ENCODE measurements at regions not wholly inside any gene's neighbourhood (a gene's known extent, or its start where the extent isn't known, plus 50 kb on each side); places are given as distances from the start of the nearest gene placed in this dataset.

DNA sequence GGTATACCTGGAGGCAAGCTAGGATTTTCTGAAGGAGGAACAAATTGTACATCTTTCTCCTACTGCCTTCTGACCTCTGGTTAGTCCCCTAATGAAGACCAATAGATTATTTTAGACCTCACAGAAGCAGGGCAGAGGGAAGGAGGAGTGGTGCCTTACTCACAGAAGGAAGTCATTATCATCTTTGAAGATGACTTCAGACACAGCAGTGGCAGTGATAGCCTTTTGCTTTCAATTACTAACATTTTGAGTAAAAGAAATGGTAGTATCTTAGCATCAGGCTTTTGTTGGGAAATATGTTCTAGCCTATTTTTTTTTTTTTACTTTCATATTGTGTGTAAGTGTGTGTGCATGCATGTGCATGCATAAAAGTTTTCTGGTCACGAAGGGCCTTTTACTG, 164.2 kb upstream of the PLN start:
- DNase-seq (ENCODE audit: low read depth), result no peak
- TF ChIP-seq CTCF (IDR thresholded peaks at IDR 0.05; ENCODE audit: insufficient read depth, low read depth, low read length, missing control alignments), result no peak
- H3K4me3 ChIP-seq (ENCODE audit: low read length), result no peak overlapping the region

GRCh38 chr6:118386975-118387374, 161.1 kb upstream of the PLN start:
- no peak for TF ChIP-seq CTCF (IDR thresholded peaks at IDR 0.05; ENCODE audit: insufficient read depth, low read depth, low read length, missing control alignments)
- no peak for DNase-seq (ENCODE audit: low read depth)
- H3K4me3 ChIP-seq (ENCODE audit: low read length), result no peak overlapping the region

GRCh38 chr6:118387921-118388701, 160.0 kb upstream of the PLN start:
- peak; percentile 80 for DNase-seq (ENCODE audit: low read depth)
- H3K4me3 ChIP-seq (ENCODE audit: low read length), result no peak overlapping the region
- TF ChIP-seq CTCF (IDR thresholded peaks at IDR 0.05; ENCODE audit: insufficient read depth, low read depth, low read length, missing control alignments), result no peak

DNA sequence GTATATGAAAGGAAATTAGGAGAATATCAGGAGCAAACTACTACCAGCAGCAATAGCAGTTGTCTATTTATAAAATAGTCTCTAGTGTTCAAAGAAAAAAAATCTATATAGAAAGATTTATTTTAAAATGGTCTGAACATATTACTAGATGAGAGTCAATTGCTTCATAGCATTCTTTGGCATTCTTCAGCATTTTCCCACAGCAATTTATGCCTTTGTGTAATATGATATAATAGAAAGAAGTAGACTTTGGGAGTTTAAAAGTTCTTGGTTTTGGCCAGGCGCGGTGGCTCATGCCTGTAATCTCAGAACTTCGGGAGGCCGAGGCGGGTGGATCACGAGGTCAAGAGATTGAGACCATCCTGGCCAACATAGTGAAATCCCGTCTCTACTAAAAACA, 157.0 kb upstream of the PLN start:
- no peak for DNase-seq (ENCODE audit: low read depth)
- TF ChIP-seq CTCF (IDR thresholded peaks at IDR 0.05; ENCODE audit: insufficient read depth, low read depth, low read length, missing control alignments), result no peak
- H3K4me3 ChIP-seq (ENCODE audit: low read length), result no peak overlapping the region

DNA sequence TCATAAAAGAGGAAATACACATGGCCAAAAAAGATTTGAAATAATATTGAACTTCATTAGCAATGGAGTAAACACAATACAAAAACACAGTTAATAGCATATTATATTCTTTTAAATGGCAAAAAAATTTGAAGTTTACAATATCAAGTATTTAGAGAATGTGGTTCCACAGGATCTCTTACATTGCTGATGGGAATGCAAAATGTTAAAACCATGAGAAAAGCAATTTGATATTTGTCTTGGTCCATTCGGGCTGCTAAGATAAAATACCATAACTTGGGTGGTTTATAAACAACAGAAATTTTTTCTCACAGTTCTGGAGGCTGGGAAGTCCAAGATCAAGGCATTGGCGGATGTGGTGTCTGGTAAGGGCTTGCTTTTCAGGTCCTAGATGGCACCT, 154.0 kb upstream of the PLN start:
- no peak for TF ChIP-seq CTCF (IDR thresholded peaks at IDR 0.05; ENCODE audit: insufficient read depth, low read depth, low read length, missing control alignments)
- DNase-seq (ENCODE audit: low read depth), result no peak

DNA sequence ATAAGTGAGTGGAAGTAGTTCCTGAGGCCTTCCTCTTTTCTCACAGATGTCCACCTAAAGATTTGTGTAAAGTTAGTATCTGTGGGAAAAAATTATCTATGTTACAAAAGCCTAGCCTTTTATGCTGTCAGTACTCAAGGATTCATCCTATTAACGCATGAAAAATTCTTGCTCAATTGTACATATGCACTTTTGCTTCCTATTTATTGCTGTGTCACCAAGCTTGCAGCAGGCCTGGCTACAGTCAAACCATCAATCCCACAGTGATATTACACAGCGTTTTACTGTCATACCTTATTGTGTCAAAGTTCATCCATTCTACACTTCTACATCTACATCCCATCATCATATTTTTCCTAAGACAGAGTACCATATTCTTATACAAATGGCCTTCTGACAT, 151.1 kb upstream of the PLN start:
- TF ChIP-seq CTCF (IDR thresholded peaks at IDR 0.05; ENCODE audit: insufficient read depth, low read depth, low read length, missing control alignments), result no peak
- no peak for DNase-seq (ENCODE audit: low read depth)
- no peak overlapping the region for H3K4me3 ChIP-seq (ENCODE audit: low read length)

More for the DNA sequence above, 154.0 kb upstream of the PLN start:
- no peak overlapping the region for H3K4me3 ChIP-seq (ENCODE audit: low read length)

Measured in epithelial cell of esophagus (primary cell).